ENCODE measurements at regions not wholly inside any gene's neighbourhood (a gene's known extent, or its start where the extent isn't known, plus 50 kb on each side); places are given as distances from the start of the nearest gene placed in this dataset.
"Not testable (repeated sequence)": the region's sequence is repeated elsewhere in the genome, so short reads cannot be mapped to it uniquely, and the experiment has no call there.

DNA sequence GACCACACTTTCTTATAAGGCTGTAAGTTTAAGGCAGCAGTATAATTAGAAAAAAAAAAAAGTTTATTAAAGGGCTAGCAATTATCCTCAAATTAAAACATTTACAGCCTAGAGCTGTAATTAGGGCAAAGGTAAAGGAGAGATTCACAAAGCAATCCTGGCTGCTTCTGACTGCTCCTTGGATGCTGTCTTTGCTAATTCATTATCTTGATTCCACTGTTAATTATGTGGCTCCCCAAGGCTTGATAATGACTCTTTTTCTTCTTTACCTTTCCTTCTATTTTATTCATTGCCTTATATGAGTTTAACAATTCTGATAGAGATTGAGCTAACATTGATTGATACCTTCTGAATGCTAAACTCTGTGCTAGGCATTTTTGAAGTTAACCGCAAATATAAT, 476.5 kb downstream of the DTWD2 start:
- no peaks in the 10 kb centered on the region for H3K4me1 ChIP-seq (replicated peaks)
- H3K36me3 ChIP-seq = no peaks in the 10 kb centered on the region
- no peaks in the 10 kb centered on the region for H3K9me3 ChIP-seq
- no peaks in the 10 kb centered on the region for H3K27me3 ChIP-seq (replicated peaks; ENCODE audit: insufficient read depth)
- DNase-seq (ENCODE audit: low spot score) = no peak
- TF ChIP-seq POLR2A (IDR thresholded peaks at IDR 0.05) (no peak), POLR2AphosphoS5 (IDR thresholded peaks at IDR 0.05) (no peak)
- TF ChIP-seq, protein P1, sequence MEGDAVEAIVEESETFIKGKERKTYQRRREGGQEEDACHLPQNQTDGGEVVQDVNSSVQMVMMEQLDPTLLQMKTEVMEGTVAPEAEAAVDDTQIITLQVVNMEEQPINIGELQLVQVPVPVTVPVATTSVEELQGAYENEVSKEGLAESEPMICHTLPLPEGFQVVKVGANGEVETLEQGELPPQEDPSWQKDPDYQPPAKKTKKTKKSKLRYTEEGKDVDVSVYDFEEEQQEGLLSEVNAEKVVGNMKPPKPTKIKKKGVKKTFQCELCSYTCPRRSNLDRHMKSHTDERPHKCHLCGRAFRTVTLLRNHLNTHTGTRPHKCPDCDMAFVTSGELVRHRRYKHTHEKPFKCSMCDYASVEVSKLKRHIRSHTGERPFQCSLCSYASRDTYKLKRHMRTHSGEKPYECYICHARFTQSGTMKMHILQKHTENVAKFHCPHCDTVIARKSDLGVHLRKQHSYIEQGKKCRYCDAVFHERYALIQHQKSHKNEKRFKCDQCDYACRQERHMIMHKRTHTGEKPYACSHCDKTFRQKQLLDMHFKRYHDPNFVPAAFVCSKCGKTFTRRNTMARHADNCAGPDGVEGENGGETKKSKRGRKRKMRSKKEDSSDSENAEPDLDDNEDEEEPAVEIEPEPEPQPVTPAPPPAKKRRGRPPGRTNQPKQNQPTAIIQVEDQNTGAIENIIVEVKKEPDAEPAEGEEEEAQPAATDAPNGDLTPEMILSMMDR (IDR thresholded peaks at IDR 0.05) = no peak
- WGBS = 100% methylated on average over 1 of the region's 1 CpG
- intact Hi-C loops (cut with DNase I) = no loop called here
- H3K27ac ChIP-seq = no peak overlapping the region
- H3K4me3 ChIP-seq = no peak overlapping the region

DNA sequence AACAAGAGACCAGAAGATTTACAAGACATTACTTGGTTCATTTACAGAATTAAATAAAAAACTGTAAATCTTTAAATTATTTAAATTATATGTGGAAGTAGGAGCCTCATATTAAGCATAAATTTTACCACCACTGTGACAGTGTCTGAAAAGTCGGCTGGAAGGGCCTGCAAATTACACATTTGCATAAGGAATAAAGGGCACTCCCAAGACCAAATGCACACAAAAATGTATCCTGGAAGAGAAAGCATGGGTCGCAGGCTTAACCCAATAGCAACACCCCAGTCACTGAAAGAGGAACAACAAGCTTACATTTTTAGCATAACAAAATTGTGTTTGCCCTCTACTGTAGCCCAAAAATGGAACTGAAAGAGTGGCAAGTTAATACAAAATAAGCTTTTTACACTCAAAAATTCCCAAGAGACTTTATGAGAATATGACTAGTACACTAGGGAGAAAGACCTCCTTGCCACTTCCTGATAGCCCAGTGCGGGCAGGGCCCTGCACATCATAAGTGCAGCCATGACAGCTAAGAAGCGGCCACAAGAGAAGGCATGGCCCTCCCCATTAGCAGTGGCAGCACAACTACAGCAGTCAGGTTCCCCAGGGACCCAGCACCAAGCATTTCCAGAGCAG, 482.0 kb downstream of the DTWD2 start:
- Histone ChIP-seq H3K27me3 (replicated peaks; ENCODE audit: insufficient read depth) (no peaks in the 10 kb centered on the region), H3K4me1 (replicated peaks) (no peaks in the 10 kb centered on the region), H3K36me3 (no peaks in the 10 kb centered on the region), H3K9me3 (no peaks in the 10 kb centered on the region), H3K27ac (no peak overlapping the region), H3K4me3 (no peak overlapping the region)
- WGBS = 78% methylated on average over 4 of the region's 4 CpGs
- no peak for DNase-seq (ENCODE audit: low spot score)
- TF ChIP-seq POLR2A (IDR thresholded peaks at IDR 0.05) = no peak
- TF ChIP-seq, protein P1 (IDR thresholded peaks at IDR 0.05) = no peak
- no peak for TF ChIP-seq POLR2AphosphoS5 (IDR thresholded peaks at IDR 0.05)
- intact Hi-C loops (cut with DNase I) = no loop called here

DNA sequence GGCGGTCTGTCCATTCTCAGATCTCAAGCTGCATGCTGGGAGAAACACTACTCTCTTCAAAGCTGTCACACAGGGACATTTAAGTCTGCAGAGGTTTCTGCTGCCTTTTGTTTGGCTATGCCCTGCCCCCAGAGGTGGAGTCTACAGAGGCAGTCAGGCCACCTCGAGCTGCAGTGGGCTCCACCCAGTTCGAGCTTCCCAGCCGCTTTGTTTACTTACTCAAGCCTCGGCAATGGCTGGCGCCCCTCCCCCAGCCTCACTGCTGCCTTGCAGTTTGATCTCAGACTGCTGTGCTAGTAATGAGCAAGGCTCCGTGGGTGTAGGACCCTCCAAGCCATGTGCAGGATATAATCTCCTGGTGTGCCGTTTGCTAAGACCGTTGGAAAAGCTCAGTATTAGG, 486.1 kb downstream of the DTWD2 start:
- intact Hi-C loops (cut with DNase I); DNase-seq (ENCODE audit: low spot score); H3K9me3 ChIP-seq; H3K4me1 ChIP-seq (replicated peaks); H3K27me3 ChIP-seq (replicated peaks; ENCODE audit: insufficient read depth); H3K4me3 ChIP-seq; H3K36me3 ChIP-seq; H3K27ac ChIP-seq: not testable (repeated sequence)
- WGBS = 84% methylated on average over 9 of the region's 9 CpGs

DNA sequence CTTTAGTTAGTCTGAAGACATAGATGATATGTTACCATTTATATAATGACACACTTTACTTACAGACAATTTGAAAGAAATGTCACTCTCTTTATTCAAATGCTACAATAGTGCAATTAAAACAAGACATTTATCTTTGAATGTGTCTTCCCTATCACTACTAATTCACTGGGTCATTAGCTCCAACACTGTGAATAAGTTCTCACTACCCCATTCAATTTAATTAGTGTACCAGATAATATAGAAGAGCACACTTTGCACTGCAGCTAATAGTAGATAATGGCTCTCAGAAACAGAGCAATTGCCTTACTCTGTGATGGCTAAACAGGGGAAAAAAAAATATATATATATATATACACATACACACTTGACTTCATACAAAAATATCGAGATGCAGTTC, 497.0 kb downstream of the DTWD2 start:
- WGBS = 80% methylated on average over 1 of the region's 1 CpG
- H3K27ac ChIP-seq = no peak overlapping the region
- no peaks in the 10 kb centered on the region for H3K4me1 ChIP-seq (replicated peaks)
- H3K4me3 ChIP-seq = no peak overlapping the region
- intact Hi-C loops (cut with DNase I) = no loop called here
- no peak for TF ChIP-seq POLR2AphosphoS5 (IDR thresholded peaks at IDR 0.05)
- TF ChIP-seq, protein P1 (IDR thresholded peaks at IDR 0.05) = no peak
- no peaks in the 10 kb centered on the region for H3K9me3 ChIP-seq
- no peaks in the 10 kb centered on the region for H3K36me3 ChIP-seq
- no peak for DNase-seq (ENCODE audit: low spot score)
- H3K27me3 ChIP-seq (replicated peaks; ENCODE audit: insufficient read depth) = no peaks in the 10 kb centered on the region

DNA sequence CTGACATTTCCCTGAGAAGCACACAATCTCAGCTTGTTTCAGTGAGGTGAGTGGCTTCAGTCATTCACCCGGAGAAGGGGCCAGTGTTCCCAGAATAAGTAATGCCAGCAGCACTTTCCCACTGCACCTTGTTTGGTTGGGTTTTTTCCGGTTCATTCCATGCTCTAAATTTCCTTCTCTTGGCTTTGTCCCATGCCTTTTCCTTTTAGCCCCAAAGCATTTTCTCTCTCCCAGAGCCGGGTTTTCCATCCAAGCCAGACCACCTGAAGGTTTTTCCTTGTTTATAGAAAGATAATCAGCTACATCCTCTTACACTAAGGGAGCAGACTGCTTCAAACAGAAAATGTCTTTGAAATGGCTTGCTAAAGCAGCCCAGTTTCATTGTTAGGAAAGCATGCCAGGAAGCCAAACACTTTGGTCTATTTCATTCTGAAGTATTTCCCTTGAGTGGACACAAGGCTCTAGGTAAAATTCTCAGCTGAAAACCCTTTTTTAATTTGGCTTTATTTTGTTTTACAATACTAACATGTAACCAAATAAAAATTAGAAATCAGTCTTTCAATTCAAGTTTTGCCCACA, 501.6 kb downstream of the DTWD2 start:
- Histone ChIP-seq H3K4me3 (no peak overlapping the region), H3K36me3 (no peaks in the 10 kb centered on the region), H3K9me3 (no peaks in the 10 kb centered on the region), H3K4me1 (replicated peaks) (no peaks in the 10 kb centered on the region), H3K27me3 (replicated peaks; ENCODE audit: insufficient read depth) (no peaks in the 10 kb centered on the region), H3K27ac (no peak overlapping the region)
- 25% methylated on average over 3 of the region's 3 CpGs for WGBS
- TF ChIP-seq POLR2AphosphoS5 (IDR thresholded peaks at IDR 0.05) (no peak), POLR2A (IDR thresholded peaks at IDR 0.05) (no peak)
- no peak for DNase-seq (ENCODE audit: low spot score)
- intact Hi-C loops (cut with DNase I) = no loop called here

DNA sequence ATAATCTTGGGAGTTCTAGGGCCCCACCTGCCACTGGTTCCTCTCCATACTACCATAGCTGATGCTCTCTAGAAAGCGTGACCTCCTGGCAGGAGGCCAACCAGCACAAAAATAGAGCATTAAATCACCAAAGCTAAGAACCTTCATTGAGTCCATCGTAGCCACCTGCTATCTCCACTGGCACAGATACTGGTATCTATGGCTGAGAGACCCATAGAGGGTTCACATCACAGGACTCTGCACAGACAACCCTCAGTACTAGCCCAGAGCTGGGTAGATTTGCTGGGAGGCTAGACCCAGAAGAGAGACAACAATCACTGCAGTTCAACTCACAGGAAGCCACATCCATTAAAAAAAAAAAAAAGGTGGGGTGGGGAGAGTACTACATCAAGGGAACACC, 509.1 kb downstream of the DTWD2 start:
- WGBS = 96% methylated on average over 2 of the region's 2 CpGs
- H3K9me3 ChIP-seq = no peaks in the 10 kb centered on the region
- no peak overlapping the region for H3K4me3 ChIP-seq
- no peaks in the 10 kb centered on the region for H3K4me1 ChIP-seq (replicated peaks)
- no peak for TF ChIP-seq POLR2A (IDR thresholded peaks at IDR 0.05)
- TF ChIP-seq POLR2AphosphoS5 (IDR thresholded peaks at IDR 0.05) = no peak
- TF ChIP-seq, protein P1 (IDR thresholded peaks at IDR 0.05) = no peak
- DNase-seq (ENCODE audit: low spot score) = no peak
- H3K36me3 ChIP-seq = no peaks in the 10 kb centered on the region
- intact Hi-C loops (cut with DNase I) = no loop called here
- H3K27ac ChIP-seq = no peak overlapping the region
- no peaks in the 10 kb centered on the region for H3K27me3 ChIP-seq (replicated peaks; ENCODE audit: insufficient read depth)
